ENCODE measurements at regions not wholly inside any gene's neighbourhood (a gene's known extent, or its start where the extent isn't known, plus 50 kb on each side); places are given as distances from the start of the nearest gene placed in this dataset.

DNA sequence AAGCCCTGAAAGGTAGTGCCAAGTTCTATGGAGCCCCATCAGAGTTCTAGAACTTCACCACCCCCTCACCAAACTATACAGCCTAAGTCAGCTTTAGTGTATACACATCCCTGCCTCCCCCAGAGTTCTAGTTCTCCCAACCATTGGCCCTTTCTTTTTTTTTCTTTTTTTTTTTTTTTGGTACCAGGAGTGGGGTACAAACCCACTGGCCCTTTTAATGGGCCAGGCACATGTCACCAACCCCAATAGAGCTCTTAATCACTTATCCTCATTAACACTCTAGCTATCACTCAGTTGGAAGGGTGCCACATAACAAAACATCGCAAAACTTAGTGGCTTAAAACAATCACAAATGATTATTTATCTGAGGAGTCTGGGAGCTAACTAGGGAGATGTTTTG lies 588.6 kb downstream of the BCOR start:
- no peak for FAIRE-seq
- no peak for TF ChIP-seq CTCF (IDR thresholded peaks at IDR 0.05; ENCODE audit: insufficient read depth, low read length, severe bottlenecking)

GRCh38 chrX:39513836-39514235 lies 583.9 kb downstream of the BCOR start:
- DNase-seq (ENCODE audit: low read depth) (no peak), FAIRE-seq (no peak)
- no peaks in the 10 kb centered on the region for H3K36me3 ChIP-seq (ENCODE audit: control insufficient read depth, insufficient read depth, low read length)

More for the DNA sequence above, 588.6 kb downstream of the BCOR start:
- no peak overlapping the region for H3K4me3 ChIP-seq (ENCODE audit: low read depth, low read length)
- no peaks in the 10 kb centered on the region for H3K36me3 ChIP-seq (ENCODE audit: control insufficient read depth, insufficient read depth, low read length)
- no peak for DNase-seq (ENCODE audit: low read depth)
- no peaks in the 10 kb centered on the region for H3K27me3 ChIP-seq (ENCODE audit: control insufficient read depth, insufficient read depth, low read length)

GRCh38 chrX:39514801-39515200 lies 583.0 kb downstream of the BCOR start:
- Histone ChIP-seq H3K27me3 (ENCODE audit: control insufficient read depth, insufficient read depth, low read length) (peaks cover 6% of the 10 kb centered on the region), H3K4me3 (ENCODE audit: low read depth, low read length) (no peak overlapping the region), H3K36me3 (ENCODE audit: control insufficient read depth, insufficient read depth, low read length) (no peaks in the 10 kb centered on the region)
- TF ChIP-seq CTCF (IDR thresholded peaks at IDR 0.05; ENCODE audit: insufficient read depth, low read length, severe bottlenecking): no peak
- FAIRE-seq: no peak
- DNase-seq (ENCODE audit: low read depth): no peak

More at GRCh38 chrX:39513836-39514235, 583.9 kb downstream of the BCOR start:
- H3K27me3 ChIP-seq (ENCODE audit: control insufficient read depth, insufficient read depth, low read length): peaks cover 4% of the 10 kb centered on the region
- TF ChIP-seq CTCF (IDR thresholded peaks at IDR 0.05; ENCODE audit: insufficient read depth, low read length, severe bottlenecking): no peak
- no peak overlapping the region for H3K4me3 ChIP-seq (ENCODE audit: low read depth, low read length)

GRCh38 chrX:39516427-39516841 lies 581.3 kb downstream of the BCOR start:
- DNase-seq (ENCODE audit: low read depth) (no peak), FAIRE-seq (no peak)
- Histone ChIP-seq H3K4me3 (ENCODE audit: low read depth, low read length) (no peak overlapping the region), H3K36me3 (ENCODE audit: control insufficient read depth, insufficient read depth, low read length) (no peaks in the 10 kb centered on the region), H3K27me3 (ENCODE audit: control insufficient read depth, insufficient read depth, low read length) (peaks cover 9% of the 10 kb centered on the region)
- TF ChIP-seq CTCF (IDR thresholded peaks at IDR 0.05; ENCODE audit: insufficient read depth, low read length, severe bottlenecking): no peak

- Histone ChIP-seq H3K4me3 (ENCODE audit: low read depth, low read length) (no peak overlapping the region), H3K36me3 (ENCODE audit: control insufficient read depth, insufficient read depth, low read length) (no peaks in the 10 kb centered on the region), H3K27me3 (ENCODE audit: control insufficient read depth, insufficient read depth, low read length) (peaks cover 9% of the 10 kb centered on the region)
- DNase-seq (ENCODE audit: low read depth): no peak
- TF ChIP-seq CTCF (IDR thresholded peaks at IDR 0.05; ENCODE audit: insufficient read depth, low read length, severe bottlenecking): no peak
- no peak for FAIRE-seq
Observed at GRCh38 chrX:39518476-39519029, 579.2 kb downstream of the BCOR start.

GRCh38 chrX:39519030-39519488 lies 578.7 kb downstream of the BCOR start:
- no peak for DNase-seq (ENCODE audit: low read depth)
- no peak overlapping the region for H3K4me3 ChIP-seq (ENCODE audit: low read depth, low read length)
- peaks cover 9% of the 10 kb centered on the region for H3K27me3 ChIP-seq (ENCODE audit: control insufficient read depth, insufficient read depth, low read length)
- no peak for FAIRE-seq
- no peaks in the 10 kb centered on the region for H3K36me3 ChIP-seq (ENCODE audit: control insufficient read depth, insufficient read depth, low read length)
- no peak for TF ChIP-seq CTCF (IDR thresholded peaks at IDR 0.05; ENCODE audit: insufficient read depth, low read length, severe bottlenecking)
